HepG2 (cell line): ENCODE measurements at regions not wholly inside any gene's neighbourhood (a gene's known extent, or its start where the extent isn't known, plus 50 kb on each side); places are given as distances from the start of the nearest gene placed in this dataset.

ENCODE experiments used
- ATAC-seq: fragments of 200-7000 bp; cut with Tn5 transposase; 3 replicates; pipeline ENCODE4 v1.9.1; 2020; ENCODE audit warnings: mild to moderate bottlenecking, moderate library complexity
- BruUV-seq: library from RNA; stranded (reverse); fragments of 400-500 nt; replicated peaks from 2 replicates; lab custom pipeline; 2021; lab: Mats Ljungman, UMichigan
- CTCF ChIA-PET: fragments of 300-600 bp; formaldehyde crosslinking; extraction: SDS; loops from one replicate; lab custom pipeline; 2021; ENCODE audit warnings: low total read pairs, inconsistent platforms, low intra/inter-chr PET ratio; lab: Yijun Ruan, JAX
- POLR2A ChIA-PET: fragments of 350-600 bp; sonication (Branson Sonifier 250); formaldehyde crosslinking; loops from one replicate; lab custom pipeline; 2020; ENCODE audit warnings: antibody characterized with exemption, inconsistent platforms; lab: Yijun Ruan, JAX
- DNase-seq: peaks from one replicate; pipeline ENCODE4 v3.0.0-alpha.2; 2015; ENCODE audit warnings: low spot score
- FAIRE-seq: peaks from 3 replicates; lab custom pipeline; 2011; peaks lifted over from hg19 to GRCh38; lab: Jason Lieb, UNC
- H2AFZ ChIP-seq: one replicate; pipeline ENCODE4 v1.6.1; 2011; ENCODE audit warnings: low read length, inconsistent platforms
- H3K27ac ChIP-seq: fragments of 300-600 bp; 3 replicates; pipeline ENCODE4 v1.8.0; 2011; ENCODE audit warnings: mixed run types, mild to moderate bottlenecking, mixed read lengths, low read length, inconsistent platforms; ENCODE audit not compliant: insufficient read depth; ENCODE audit errors: extremely low read length
- H3K27me3 ChIP-seq, 2 experiments: fragments of 200-600 bp in 1 of 2; 2 replicates in 1 of 2; 3 replicates in 1 of 2; pipeline versions ENCODE4 v1.6.0 to v1.8.0; 2011; ENCODE audit warnings: low read length in 2 of 2, mild to moderate bottlenecking in 2 of 2, moderate library complexity in 2 of 2, inconsistent platforms in 1 of 2; ENCODE audit not compliant: insufficient read depth in 2 of 2, control insufficient read depth in 1 of 2
- H3K36me3 ChIP-seq, 2 experiments: fragments of 200-600 bp in 1 of 2; replicated peaks in 1 of 2; 2 replicates in 1 of 2; 3 replicates in 1 of 2; pipeline versions ENCODE4 v1.5.1 to v1.8.0; 2011; ENCODE audit warnings: low read length in 2 of 2, inconsistent platforms in 1 of 2; ENCODE audit not compliant: insufficient read depth in 2 of 2, control insufficient read depth in 1 of 2
- H3K4me1 ChIP-seq: 2 replicates; pipeline ENCODE4 v1.5.1; 2012; ENCODE audit warnings: low read length, inconsistent platforms; ENCODE audit not compliant: insufficient read depth
- H3K4me2 ChIP-seq: 2 replicates; pipeline ENCODE4 v1.6.0; 2011; ENCODE audit warnings: low read depth, low read length, inconsistent platforms
- H3K4me3 ChIP-seq, 3 experiments: fragments of 200-600 bp in 1 of 3; sonication (generic), shearing (Covaris generic) in 1 of 3; replicated peaks in 1 of 3; 2 replicates each; pipeline ENCODE4 v1.5.1; 2011 to 2016; ENCODE audit warnings: low read length in 3 of 3, inconsistent platforms in 2 of 3, low read depth in 2 of 3, mild to moderate bottlenecking in 2 of 3, control low read depth in 1 of 3, mixed read lengths in 1 of 3; ENCODE audit not compliant: insufficient read depth in 1 of 3
- H3K79me2 ChIP-seq: one replicate; pipeline ENCODE4 v1.6.1; 2011; ENCODE audit warnings: low read length, inconsistent platforms; ENCODE audit not compliant: insufficient read depth
- H3K9ac ChIP-seq: 2 replicates; pipeline ENCODE4 v1.6.0; 2011; ENCODE audit warnings: mild to moderate bottlenecking, low read depth, low read length, inconsistent platforms; ENCODE audit not compliant: insufficient read depth
- H3K9me3 ChIP-seq: 2 replicates; pipeline ENCODE4 v1.5.1; 2012; ENCODE audit warnings: mild to moderate bottlenecking, low read length
- H4K20me1 ChIP-seq: 2 replicates; pipeline ENCODE4 v1.6.0; 2011; ENCODE audit warnings: inconsistent platforms, mild to moderate bottlenecking, low read length, moderate library complexity; ENCODE audit not compliant: insufficient read depth
- ARNT ChIP-seq: fragments of 450-650 bp; IDR thresholded peaks from 2 replicates; pipeline ENCODE4 v1.6.1; 2017
- ATF4 ChIP-seq, 2 experiments: fragments of 450-650 bp in 1 of 2; sonication (generic) in 1 of 2; formaldehyde crosslinking; IDR thresholded peaks; 2 replicates each; pipeline versions ENCODE4 v1.5.0 to v1.8.0; 2020 to 2022; ENCODE audit warnings: mild to moderate bottlenecking in 1 of 2, missing genetic modification reagents in 1 of 2
- CBX2 ChIP-seq, 2 experiments: fragments of 200-600 bp in 1 of 2; sonication (generic); formaldehyde crosslinking in 1 of 2; IDR thresholded peaks; 2 replicates each; pipeline versions ENCODE4 v1.7.0 to v1.8.1; 2018 to 2022; ENCODE audit warnings: low read depth in 2 of 2, low read length in 1 of 2, mild to moderate bottlenecking in 1 of 2, missing genetic modification reagents in 1 of 2
- DMAP1 ChIP-seq: IDR thresholded peaks from 2 replicates; pipeline ENCODE4 v1.6.1; 2016
- HMGA1 ChIP-seq: sonication (generic); formaldehyde crosslinking; conservative IDR thresholded peaks from 2 replicates; pipeline ENCODE4 v1.4.0; 2020; ENCODE audit warnings: missing genetic modification reagents
- MAX ChIP-seq: IDR thresholded peaks from 2 replicates; pipeline ENCODE4 v1.6.1; 2012; ENCODE audit warnings: inconsistent platforms
- MED13 ChIP-seq: sonication (generic); formaldehyde crosslinking; IDR thresholded peaks from 2 replicates; pipeline ENCODE4 v1.5.0; 2020; ENCODE audit warnings: missing genetic modification reagents
- SNAI1 ChIP-seq: sonication (generic); formaldehyde crosslinking; IDR thresholded peaks from 2 replicates; pipeline ENCODE4 v1.5.0; 2020; ENCODE audit warnings: mild to moderate bottlenecking, missing genetic modification reagents, borderline replicate concordance
- SOX13 ChIP-seq, 3 experiments: fragments of 450-650 bp in 1 of 3; sonication (generic) in 1 of 3; formaldehyde crosslinking in 1 of 3; IDR thresholded peaks in 2 of 3; conservative IDR thresholded peaks in 1 of 3; 2 replicates each; pipeline versions ENCODE4 v1.5.0 to v1.6.1; 2016 to 2020; ENCODE audit warnings: antibody characterized with exemption in 1 of 3, mild to moderate bottlenecking in 1 of 3, missing compliant biosample characterization in 1 of 3, missing genetic modification reagents in 1 of 3, moderate library complexity in 1 of 3
- SYNCRIP ChIP-seq: fragments of 200-400 bp; formaldehyde crosslinking; IDR thresholded peaks from 2 replicates; pipeline ENCODE4 v1.6.1; 2018; ENCODE audit warnings: mild to moderate bottlenecking, low read depth, low read length; ENCODE audit not compliant: insufficient read depth
- TP53 ChIP-seq: sonication (generic); formaldehyde crosslinking; conservative IDR thresholded peaks from 2 replicates; pipeline ENCODE4 v1.4.0; 2020; ENCODE audit warnings: missing genetic modification reagents
- ZBTB7B ChIP-seq: sonication (generic); formaldehyde crosslinking; IDR thresholded peaks from 2 replicates; pipeline ENCODE4 v1.4.0; 2020; ENCODE audit warnings: missing genetic modification reagents
- ZNF12 ChIP-seq: sonication (generic); formaldehyde crosslinking; IDR thresholded peaks from 2 replicates; pipeline ENCODE4 v1.5.0; 2020; ENCODE audit warnings: missing genetic modification reagents
- ZNF20 ChIP-seq: sonication (generic); formaldehyde crosslinking; IDR thresholded peaks from 2 replicates; pipeline ENCODE4 v1.4.0; 2020; ENCODE audit warnings: mild to moderate bottlenecking, moderate library complexity, missing genetic modification reagents
- WGBS: methylation state at CpG from one replicate; pipeline ENCODE4 v1.1.6; 2017; ENCODE audit warnings: low lambda C conversion rate; 5-methylcytosine and 5-hydroxymethylcytosine counted together
- in situ Hi-C: cut with HindIII; loops from 2 replicates; pipeline ENCODE4 v1.10.0; 2017; ENCODE audit warnings: low pct_unique_long_range_greater_than_20kb; ENCODE audit not compliant: extremely low pct_ligation_motif_present
- intact Hi-C: fragments of 100-400 bp; cut with micrococcal nuclease; formaldehyde crosslinking; loops from one replicate; pipeline ENCODE4 v1.10.0; 2022; ENCODE audit not compliant: unreplicated experiment
- TF ChIP-seq, protein P1 (sequence below): IDR thresholded peaks from 2 replicates; pipeline ENCODE4 v1.6.1; 2016; ENCODE audit warnings: missing compliant biosample characterization, missing genetic modification reagents, borderline replicate concordance

GRCh38 chr15:70428211-70428822 lies 330.6 kb upstream of the TLE3 start:
- no peak overlapping the region for H3K4me2 ChIP-seq
- H3K27ac ChIP-seq: no peak overlapping the region
- in situ Hi-C loops (no loop called here), intact Hi-C loops (no loop called here)
- no TSS peak for BruUV-seq
- H3K79me2 ChIP-seq: no peaks in the 10 kb centered on the region
- no peaks in the 10 kb centered on the region for H3K4me1 ChIP-seq
- no peak overlapping the region for H3K4me3 ChIP-seq
- POLR2A ChIA-PET: no interaction called here
- DNase-seq (no peak), FAIRE-seq (no peak), ATAC-seq (no peak)
- CTCF ChIA-PET: no interaction called here
- H3K9ac ChIP-seq: no peak overlapping the region
- WGBS: 42% methylated on average over 3 of the region's 3 CpGs
- no peaks in the 10 kb centered on the region for H3K27me3 ChIP-seq
- no peaks in the 10 kb centered on the region for H3K9me3 ChIP-seq
- H2AFZ ChIP-seq: no peak overlapping the region
- no peaks in the 10 kb centered on the region for H3K36me3 ChIP-seq
- TF ChIP-seq ZBTB7B (CRISPR knock-in tag) (no peak), ARNT (no peak), ZNF12 (CRISPR knock-in tag) (0 out of 2 replicates have a peak, but pooled peaks have one; percentile 64), SNAI1 (no peak)
- TF ChIP-seq, protein P1, sequence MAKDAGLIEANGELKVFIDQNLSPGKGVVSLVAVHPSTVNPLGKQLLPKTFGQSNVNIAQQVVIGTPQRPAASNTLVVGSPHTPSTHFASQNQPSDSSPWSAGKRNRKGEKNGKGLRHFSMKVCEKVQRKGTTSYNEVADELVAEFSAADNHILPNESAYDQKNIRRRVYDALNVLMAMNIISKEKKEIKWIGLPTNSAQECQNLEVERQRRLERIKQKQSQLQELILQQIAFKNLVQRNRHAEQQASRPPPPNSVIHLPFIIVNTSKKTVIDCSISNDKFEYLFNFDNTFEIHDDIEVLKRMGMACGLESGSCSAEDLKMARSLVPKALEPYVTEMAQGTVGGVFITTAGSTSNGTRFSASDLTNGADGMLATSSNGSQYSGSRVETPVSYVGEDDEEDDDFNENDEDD (CRISPR knock-in tag): no peak
- no peaks in the 10 kb centered on the region for H4K20me1 ChIP-seq

DNA sequence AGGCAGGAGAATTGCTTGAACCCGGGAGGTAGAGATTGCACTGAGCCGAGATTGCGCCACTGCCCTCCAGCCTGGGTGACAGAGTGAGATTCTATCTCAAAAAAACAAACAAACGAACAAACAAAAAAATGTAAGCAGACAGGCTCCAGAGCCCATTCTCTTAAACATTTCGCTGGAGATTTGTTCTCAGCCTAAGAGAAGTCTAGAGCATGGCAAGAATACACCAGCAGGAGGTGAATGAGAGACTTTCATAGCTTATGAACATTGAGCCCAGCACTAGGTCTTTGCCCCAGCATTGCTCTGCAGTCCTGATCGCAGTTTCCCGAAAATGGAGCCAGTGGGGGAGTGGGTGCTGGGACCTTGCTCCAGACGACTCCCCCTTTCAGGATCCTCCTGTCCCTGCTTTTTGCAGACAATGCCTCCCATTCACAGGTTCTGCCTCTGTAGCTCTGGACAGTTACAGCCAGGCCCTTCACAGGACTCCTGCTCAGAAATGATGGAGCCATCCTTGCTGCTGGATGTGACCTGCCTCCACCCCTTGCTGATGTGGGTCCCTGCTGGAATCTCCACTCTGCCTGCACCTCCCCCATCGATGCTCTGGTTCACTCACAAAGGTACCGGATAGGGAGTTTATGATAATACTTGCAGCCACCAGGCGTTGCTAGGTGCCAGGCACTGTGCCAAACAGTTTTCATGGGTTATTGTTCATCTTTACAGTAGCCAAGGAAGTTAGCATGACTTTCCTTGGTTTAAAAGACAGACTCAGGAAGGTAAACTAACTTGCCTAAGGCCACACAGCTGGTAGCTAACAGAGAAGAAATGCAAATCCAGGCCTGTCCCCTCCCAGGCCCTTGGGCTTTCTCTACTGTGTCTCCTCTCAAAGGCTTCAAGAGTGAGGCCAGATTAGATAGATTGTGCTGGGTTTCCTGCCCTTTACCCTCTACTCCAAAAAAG lies 329.7 kb upstream of the TLE3 start:
- Histone ChIP-seq H3K4me3 (no peak overlapping the region), H3K27ac (no peak overlapping the region), H3K4me1 (peaks cover 4% of the 10 kb centered on the region), H3K9ac (no peak overlapping the region), H3K79me2 (no peaks in the 10 kb centered on the region), H3K36me3 (no peaks in the 10 kb centered on the region), H3K27me3 (no peaks in the 10 kb centered on the region), H3K4me2 (no peak overlapping the region), H2AFZ (no peak overlapping the region), H4K20me1 (no peaks in the 10 kb centered on the region), H3K9me3 (no peaks in the 10 kb centered on the region)
- CTCF ChIA-PET: no interaction called here
- DNase-seq (no peak), FAIRE-seq (no peak), ATAC-seq (peak; percentile 40; the same call in 1 of the 3 replicates)
- intact Hi-C loops: no loop called here
- BruUV-seq: no TSS peak
- WGBS: 18% methylated on average over 10 of the region's 11 CpGs
- in situ Hi-C loops: no loop called here
- POLR2A ChIA-PET: no interaction called here
- TF ChIP-seq HMGA1 (CRISPR knock-in tag): no peak
- TF ChIP-seq ZNF20: no peak
- TF ChIP-seq DMAP1 (CRISPR knock-in tag): no peak
- TF ChIP-seq TP53 (CRISPR knock-in tag): no peak
- TF ChIP-seq ATF4 (CRISPR knock-in tag; IDR thresholded peaks at IDR 0.05): no peak
- TF ChIP-seq SOX13 (IDR thresholded peaks at IDR 0.05): no peak
- no peak for TF ChIP-seq SOX13 (CRISPR knock-in tag; conservative IDR thresholded peaks at IDR 0.05 in 1 of 2, IDR thresholded peaks at IDR 0.05 in 1 of 2)
- no peak for TF ChIP-seq CBX2 (IDR thresholded peaks at IDR 0.05; ENCODE audit: low read depth, low read length)
- no peak for TF ChIP-seq CBX2 (CRISPR knock-in tag; IDR thresholded peaks at IDR 0.05; ENCODE audit: low read depth)
- no peak for TF ChIP-seq SYNCRIP
- TF ChIP-seq MED13 (CRISPR knock-in tag): no peak
- TF ChIP-seq MAX: no peak
